H1 (cell line): ENCODE measurements at regions not wholly inside any gene's neighbourhood (a gene's known extent, or its start where the extent isn't known, plus 50 kb on each side); places are given as distances from the start of the nearest gene placed in this dataset.

Experiments
- E2F6 ChIP-seq: IDR thresholded peaks from 2 replicates; pipeline ENCODE4 v1.6.1; 2012; ENCODE audit warnings: inconsistent platforms
- EP300 ChIP-seq, 2 experiments: IDR thresholded peaks; 1 replicate in 1 of 2; 2 replicates in 1 of 2; pipeline ENCODE4 v1.6.1; 2011 to 2012; ENCODE audit warnings: low read depth in 2 of 2, low read length in 2 of 2, mild to moderate bottlenecking in 2 of 2, borderline replicate concordance in 1 of 2, inconsistent platforms in 1 of 2, moderate library complexity in 1 of 2
- JUND ChIP-seq: IDR thresholded peaks from 2 replicates; pipeline ENCODE4 v1.6.1; 2011; ENCODE audit warnings: mild to moderate bottlenecking, improper control_type of control experiment, low read length
- KDM1A ChIP-seq: fragments of 200-600, 300-600 bp; sonication (generic); IDR thresholded peaks from 2 replicates; pipeline ENCODE4 v1.7.1; 2016; ENCODE audit warnings: mild to moderate bottlenecking, low read length, borderline replicate concordance
- POLR2A ChIP-seq, 2 experiments: IDR thresholded peaks; 1 replicate in 1 of 2; 2 replicates in 1 of 2; pipeline ENCODE4 v1.6.1; 2011; ENCODE audit warnings: low read depth in 2 of 2, low read length in 2 of 2, mild to moderate bottlenecking in 2 of 2; ENCODE audit errors: control extremely low read depth in 1 of 2
- SIN3A ChIP-seq, 2 experiments: IDR thresholded peaks in 1 of 2; conservative IDR thresholded peaks in 1 of 2; 2 replicates each; pipeline ENCODE4 v1.6.1; 2011 to 2012; ENCODE audit warnings: low read length in 2 of 2, improper control_type of control experiment in 1 of 2, low read depth in 1 of 2, mild to moderate bottlenecking in 1 of 2
- SIRT6 ChIP-seq: IDR thresholded peaks from one replicate; pipeline ENCODE4 v1.7.1; 2012; ENCODE audit warnings: low read length, inconsistent platforms
- TF ChIP-seq, protein P1 (sequence below), 3 experiments: IDR thresholded peaks; 1 replicate in 2 of 3; 2 replicates in 1 of 3; pipeline versions ENCODE4 v1.5.1 to v1.6.1; 2011; ENCODE audit warnings: low read length in 3 of 3, mild to moderate bottlenecking in 3 of 3, inconsistent platforms in 2 of 3, low read depth in 1 of 3, moderate library complexity in 1 of 3; ENCODE audit not compliant: insufficient read depth in 1 of 3; ENCODE audit errors: control extremely low read depth in 1 of 3

- TF ChIP-seq POLR2A (IDR thresholded peaks at IDR 0.05; ENCODE audit: control extremely low read depth in 1 of 2, low read depth in 2 of 2, low read length in 2 of 2) (no peak), KDM1A (no peak), E2F6 (no peak), JUND (no peak), EP300 (IDR thresholded peaks at IDR 0.05; ENCODE audit: borderline replicate concordance in 1 of 2, low read depth in 2 of 2, low read length in 2 of 2) (no peak), SIN3A (conservative IDR thresholded peaks at IDR 0.05 in 1 of 2, IDR thresholded peaks at IDR 0.05 in 1 of 2; ENCODE audit: low read depth in 1 of 2, low read length in 2 of 2) (no peak), SIRT6 (no peak)
- TF ChIP-seq, protein P1, sequence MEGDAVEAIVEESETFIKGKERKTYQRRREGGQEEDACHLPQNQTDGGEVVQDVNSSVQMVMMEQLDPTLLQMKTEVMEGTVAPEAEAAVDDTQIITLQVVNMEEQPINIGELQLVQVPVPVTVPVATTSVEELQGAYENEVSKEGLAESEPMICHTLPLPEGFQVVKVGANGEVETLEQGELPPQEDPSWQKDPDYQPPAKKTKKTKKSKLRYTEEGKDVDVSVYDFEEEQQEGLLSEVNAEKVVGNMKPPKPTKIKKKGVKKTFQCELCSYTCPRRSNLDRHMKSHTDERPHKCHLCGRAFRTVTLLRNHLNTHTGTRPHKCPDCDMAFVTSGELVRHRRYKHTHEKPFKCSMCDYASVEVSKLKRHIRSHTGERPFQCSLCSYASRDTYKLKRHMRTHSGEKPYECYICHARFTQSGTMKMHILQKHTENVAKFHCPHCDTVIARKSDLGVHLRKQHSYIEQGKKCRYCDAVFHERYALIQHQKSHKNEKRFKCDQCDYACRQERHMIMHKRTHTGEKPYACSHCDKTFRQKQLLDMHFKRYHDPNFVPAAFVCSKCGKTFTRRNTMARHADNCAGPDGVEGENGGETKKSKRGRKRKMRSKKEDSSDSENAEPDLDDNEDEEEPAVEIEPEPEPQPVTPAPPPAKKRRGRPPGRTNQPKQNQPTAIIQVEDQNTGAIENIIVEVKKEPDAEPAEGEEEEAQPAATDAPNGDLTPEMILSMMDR (IDR thresholded peaks at IDR 0.05; ENCODE audit: control extremely low read depth in 1 of 3, insufficient read depth in 1 of 3, low read depth in 1 of 3, low read length in 3 of 3): no peak
Measured at GRCh38 chr16:85415196-85416090, 197.7 kb upstream of the GSE1 start.
